PC-3 (cell line): ENCODE measurements at regions not wholly inside any gene's neighbourhood (a gene's known extent, or its start where the extent isn't known, plus 50 kb on each side); places are given as distances from the start of the nearest gene placed in this dataset.

Experiments used
- ATAC-seq: fragments of 200-7000 bp; cut with Tn5 transposase; 2 replicates; pipeline ENCODE4 v1.9.1; 2020; ENCODE audit warnings: mild to moderate bottlenecking, moderate library complexity
- BruUV-seq: library from RNA; stranded (reverse); fragments of 400-500 nt; replicated peaks from 2 replicates; lab custom pipeline; 2021; lab: Mats Ljungman, UMichigan
- CTCF ChIA-PET: fragments of 300-600 bp; sonication (Branson Sonifier 250); formaldehyde crosslinking; loops from one replicate; lab custom pipeline; 2022; ENCODE audit warnings: antibody characterized with exemption; lab: Charles Lee
- POLR2A ChIA-PET: fragments of 300-600 bp; sonication (Branson Sonifier 250); formaldehyde crosslinking; loops from one replicate; lab custom pipeline; 2022; ENCODE audit warnings: antibody characterized with exemption; ENCODE audit not compliant: unreplicated experiment; lab: Charles Lee
- DNase-seq: peaks from one replicate; pipeline ENCODE4 v3.0.0-alpha.2; 2015
- H2AFZ ChIP-seq: fragments of 300-600 bp; sonication (generic); 2 replicates; pipeline ENCODE4 v1.6.0; 2016; ENCODE audit warnings: antibody characterized with exemption, low read length
- H3F3A ChIP-seq: fragments of 300-600 bp; sonication (generic); one replicate; pipeline ENCODE4 v1.6.0; 2017; ENCODE audit warnings: antibody characterized with exemption, low read length, control low read depth, mild to moderate bottlenecking; ENCODE audit not compliant: unreplicated experiment
- H3K27ac ChIP-seq: fragments of 300-600 bp; sonication (generic); 2 replicates; pipeline ENCODE4 v1.5.1; 2016; ENCODE audit warnings: mild to moderate bottlenecking, low read length
- H3K27me3 ChIP-seq: fragments of 300-600 bp; sonication (generic); 2 replicates; pipeline ENCODE4 v1.6.1; 2016; ENCODE audit warnings: low read length, mixed read lengths
- H3K36me3 ChIP-seq: fragments of 300-600 bp; sonication (generic); 2 replicates; pipeline ENCODE4 v1.6.1; 2016; ENCODE audit warnings: low read depth, mixed run types, low read length, mixed read lengths
- H3K4me1 ChIP-seq: fragments of 300-600 bp; sonication (generic); 2 replicates; pipeline ENCODE4 v1.5.1; 2016; ENCODE audit warnings: low read length; ENCODE audit not compliant: insufficient read depth
- H3K4me2 ChIP-seq: fragments of 300-600 bp; sonication (generic); 2 replicates; pipeline ENCODE4 v1.6.0; 2016; ENCODE audit warnings: low read length
- H3K4me3 ChIP-seq: fragments of 300-600 bp; sonication (generic); 2 replicates; pipeline ENCODE4 v1.5.1; 2016; ENCODE audit warnings: mild to moderate bottlenecking, low read length, mixed read lengths
- H3K79me2 ChIP-seq: fragments of 300-600 bp; sonication (generic); 2 replicates; pipeline ENCODE4 v1.6.1; 2017; ENCODE audit warnings: low read length, mixed read lengths
- H3K9ac ChIP-seq: fragments of 300-600 bp; sonication (generic); 2 replicates; pipeline ENCODE4 v1.6.0; 2016; ENCODE audit warnings: mild to moderate bottlenecking, low read length
- H3K9me2 ChIP-seq: fragments of 300-600 bp; sonication (generic); replicated peaks from 2 replicates; pipeline ENCODE4 v1.6.1; 2016; ENCODE audit warnings: mixed run types, low read length, mixed read lengths
- H3K9me3 ChIP-seq: fragments of 300-600 bp; sonication (generic); 2 replicates; pipeline ENCODE4 v1.6.1; 2016; ENCODE audit warnings: low read length, mixed read lengths
- H4K20me1 ChIP-seq: fragments of 300-600 bp; sonication (generic); 2 replicates; pipeline ENCODE4 v1.6.1; 2016; ENCODE audit warnings: low read length, mixed read lengths
- EZH2 ChIP-seq: fragments of 300-600 bp; sonication (generic); IDR thresholded peaks from one replicate; pipeline ENCODE4 v1.6.1; 2017; ENCODE audit warnings: antibody characterized with exemption, mild to moderate bottlenecking, low read length; ENCODE audit not compliant: unreplicated experiment
- EZH2phosphoT487 ChIP-seq: fragments of 300-600 bp; sonication (generic); IDR thresholded peaks from 2 replicates; pipeline ENCODE4 v1.6.1; 2018; ENCODE audit warnings: mild to moderate bottlenecking, antibody characterized with exemption, low read length, borderline replicate concordance
- intact Hi-C: fragments of 100-400 bp; cut with micrococcal nuclease; formaldehyde crosslinking; loops from 2 replicates; pipeline ENCODE4 v1.9.0; 2023
- TF ChIP-seq, protein P1 (sequence below): fragments of 300-600 bp; sonication (generic); conservative IDR thresholded peaks from 2 replicates; pipeline ENCODE4 v1.5.1; 2017; ENCODE audit warnings: antibody characterized with exemption, low read depth, mild to moderate bottlenecking, low read length

DNA sequence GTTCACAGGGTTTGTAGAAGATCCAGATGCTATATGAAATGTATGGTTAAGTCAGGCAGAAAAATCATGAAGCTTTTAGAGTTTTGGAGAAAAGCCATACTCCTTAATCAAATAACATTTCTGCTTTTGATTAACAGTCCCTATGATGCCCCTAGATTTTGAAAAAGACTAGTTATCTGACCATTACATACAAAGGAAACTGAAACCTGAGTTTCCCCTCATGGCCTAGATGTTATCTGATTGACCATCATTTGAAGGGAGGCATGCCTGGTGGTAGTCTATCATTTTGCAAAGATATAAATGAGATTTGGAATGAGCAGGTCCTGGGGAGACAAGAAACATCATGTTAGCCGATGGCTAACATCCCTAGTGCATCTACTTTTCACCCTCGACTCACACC is 704.3 kb upstream of the FSHR start:
- H3K27ac ChIP-seq: no peak overlapping the region
- H3F3A ChIP-seq: no peaks in the 10 kb centered on the region
- POLR2A ChIA-PET: no interaction called here
- H3K9ac ChIP-seq: no peak overlapping the region
- H3K4me1 ChIP-seq: no peaks in the 10 kb centered on the region
- no peaks in the 10 kb centered on the region for H3K79me2 ChIP-seq
- H2AFZ ChIP-seq: no peak overlapping the region
- no peak for TF ChIP-seq EZH2phosphoT487
- no peak for TF ChIP-seq EZH2
- TF ChIP-seq, protein P1, sequence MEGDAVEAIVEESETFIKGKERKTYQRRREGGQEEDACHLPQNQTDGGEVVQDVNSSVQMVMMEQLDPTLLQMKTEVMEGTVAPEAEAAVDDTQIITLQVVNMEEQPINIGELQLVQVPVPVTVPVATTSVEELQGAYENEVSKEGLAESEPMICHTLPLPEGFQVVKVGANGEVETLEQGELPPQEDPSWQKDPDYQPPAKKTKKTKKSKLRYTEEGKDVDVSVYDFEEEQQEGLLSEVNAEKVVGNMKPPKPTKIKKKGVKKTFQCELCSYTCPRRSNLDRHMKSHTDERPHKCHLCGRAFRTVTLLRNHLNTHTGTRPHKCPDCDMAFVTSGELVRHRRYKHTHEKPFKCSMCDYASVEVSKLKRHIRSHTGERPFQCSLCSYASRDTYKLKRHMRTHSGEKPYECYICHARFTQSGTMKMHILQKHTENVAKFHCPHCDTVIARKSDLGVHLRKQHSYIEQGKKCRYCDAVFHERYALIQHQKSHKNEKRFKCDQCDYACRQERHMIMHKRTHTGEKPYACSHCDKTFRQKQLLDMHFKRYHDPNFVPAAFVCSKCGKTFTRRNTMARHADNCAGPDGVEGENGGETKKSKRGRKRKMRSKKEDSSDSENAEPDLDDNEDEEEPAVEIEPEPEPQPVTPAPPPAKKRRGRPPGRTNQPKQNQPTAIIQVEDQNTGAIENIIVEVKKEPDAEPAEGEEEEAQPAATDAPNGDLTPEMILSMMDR: no peak
- intact Hi-C loops: no loop called here
- DNase-seq (no peak), ATAC-seq (no peak)
- H3K36me3 ChIP-seq: no peaks in the 10 kb centered on the region
- H3K9me2 ChIP-seq: no peaks in the 10 kb centered on the region
- H3K27me3 ChIP-seq: no peaks in the 10 kb centered on the region
- H4K20me1 ChIP-seq: no peaks in the 10 kb centered on the region
- CTCF ChIA-PET: no interaction called here
- 0 out of 2 replicates have a peak, but pooled peaks cover 5% of the 10 kb centered on the region for H3K9me3 ChIP-seq
- H3K4me2 ChIP-seq: no peak overlapping the region
- H3K4me3 ChIP-seq: no peak overlapping the region
- BruUV-seq: no TSS peak

GRCh38 chr2:49858113-49858490 is 703.8 kb upstream of the FSHR start:
- H3K4me1 ChIP-seq: no peaks in the 10 kb centered on the region
- POLR2A ChIA-PET: no interaction called here

More at GRCh38 chr2:49858113-49858490, 703.8 kb upstream of the FSHR start:
- Histone ChIP-seq H3F3A (no peaks in the 10 kb centered on the region), H3K36me3 (no peaks in the 10 kb centered on the region), H3K4me2 (no peak overlapping the region), H4K20me1 (no peaks in the 10 kb centered on the region), H2AFZ (no peak overlapping the region), H3K4me3 (no peak overlapping the region), H3K9me3 (0 out of 2 replicates have a peak, but pooled peaks cover 5% of the 10 kb centered on the region), H3K79me2 (no peaks in the 10 kb centered on the region), H3K9me2 (no peaks in the 10 kb centered on the region), H3K27me3 (no peaks in the 10 kb centered on the region), H3K9ac (no peak overlapping the region), H3K27ac (no peak overlapping the region)
- no peak for DNase-seq
- TF ChIP-seq EZH2 (no peak), EZH2phosphoT487 (no peak)
- TF ChIP-seq, protein P1: no peak
- no TSS peak for BruUV-seq
- ATAC-seq: no peak
- intact Hi-C loops: no loop called here
- CTCF ChIA-PET: no interaction called here
